GM21723 (cell line): ENCODE measurements at regions not wholly inside any gene's neighbourhood (a gene's known extent, or its start where the extent isn't known, plus 50 kb on each side); places are given as distances from the start of the nearest gene placed in this dataset.

Source experiments
- ATAC-seq: cut with Tn5 transposase; IDR thresholded peaks from one replicate; pipeline ENCODE4 v1.9.1; 2021; ENCODE audit warnings: mild to moderate bottlenecking, moderate library complexity; ENCODE audit not compliant: unreplicated experiment

DNA sequence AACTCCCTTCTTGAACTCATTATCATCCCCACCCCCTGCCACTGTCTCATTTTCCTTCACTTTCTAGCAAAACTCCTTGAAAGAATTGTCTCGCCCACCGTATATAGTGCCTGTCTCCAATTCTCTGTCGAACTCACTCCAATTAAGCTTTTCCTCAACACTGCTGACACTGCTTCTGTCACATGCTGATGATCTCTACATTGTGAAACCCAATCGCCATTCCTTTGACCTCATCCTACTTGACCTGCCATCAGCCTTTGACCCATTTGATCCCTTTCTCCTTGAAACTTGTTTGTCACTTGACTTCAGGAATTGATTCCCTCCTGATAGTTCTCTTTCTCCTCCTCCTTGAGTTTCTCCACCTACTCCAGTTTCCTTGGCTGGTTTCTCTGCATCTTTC, 54.8 kb downstream of the CCDC71L start:
- ATAC-seq = no peak

DNA sequence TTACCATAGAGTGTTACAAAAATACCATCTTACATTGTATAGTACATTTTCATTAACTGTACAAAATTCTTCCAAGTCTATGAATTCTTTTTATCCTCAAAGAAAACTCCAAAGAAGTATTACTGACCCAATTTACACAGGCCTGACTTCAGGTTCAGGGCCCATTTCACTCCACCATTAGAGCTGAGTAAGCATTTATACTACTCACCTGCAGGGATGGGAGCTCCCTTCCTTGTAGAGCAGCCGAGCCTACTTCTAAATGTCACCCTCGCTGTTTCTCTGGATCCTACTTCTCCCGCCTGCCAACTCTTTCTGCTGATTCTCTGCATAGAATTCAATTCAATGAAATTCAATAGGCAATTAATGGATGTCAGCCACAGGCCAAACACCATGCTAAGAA, 56.0 kb downstream of the CCDC71L start:
- no peak for ATAC-seq

DNA sequence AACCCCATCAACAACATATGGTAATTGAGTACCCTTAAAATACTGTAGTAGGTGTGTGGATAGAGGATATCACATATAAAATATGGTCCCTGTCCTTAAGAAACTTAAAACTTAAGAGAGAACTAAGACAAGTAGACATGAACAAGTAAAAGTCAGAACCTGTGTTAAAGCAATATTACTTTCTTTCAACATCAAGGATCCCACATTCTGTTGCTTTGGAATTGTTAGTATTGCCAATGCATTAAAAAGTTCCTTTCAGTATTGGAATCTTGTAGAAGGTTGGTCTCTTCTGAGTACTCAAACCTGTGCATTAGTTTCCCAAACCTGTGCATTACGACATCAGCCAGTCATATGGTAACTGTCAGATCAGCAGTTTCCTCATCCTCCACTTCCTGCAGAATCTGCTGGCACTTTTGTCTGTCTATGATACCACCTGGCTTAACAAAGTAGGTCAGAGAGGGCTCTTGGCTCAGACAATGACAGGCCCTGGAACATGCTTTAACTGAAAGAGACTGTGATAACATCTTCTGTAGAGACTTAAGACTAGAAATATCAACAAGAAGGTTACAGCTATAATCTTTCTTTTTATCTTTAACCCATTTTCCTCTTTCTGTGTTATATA, 56.5 kb downstream of the CCDC71L start:
- ATAC-seq = no peak

DNA sequence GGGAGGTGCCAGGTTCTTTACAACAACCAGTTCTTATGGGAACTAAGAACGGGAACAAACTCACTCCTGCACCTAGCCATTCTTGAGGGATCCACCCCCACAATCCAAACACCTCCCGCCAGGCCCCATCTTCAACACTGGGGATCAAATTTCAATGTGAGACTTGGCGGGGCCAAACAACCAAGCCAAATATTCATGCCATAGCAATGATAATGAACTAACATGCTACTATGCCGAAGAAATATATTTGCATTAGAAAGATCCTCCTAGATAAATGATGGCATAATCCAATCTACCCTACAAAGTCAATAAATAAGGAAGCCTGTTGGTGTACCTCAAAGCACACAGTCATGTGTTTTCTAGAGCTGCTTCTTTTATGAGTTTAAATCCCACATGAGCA, 57.6 kb downstream of the CCDC71L start:
- no peak for ATAC-seq

DNA sequence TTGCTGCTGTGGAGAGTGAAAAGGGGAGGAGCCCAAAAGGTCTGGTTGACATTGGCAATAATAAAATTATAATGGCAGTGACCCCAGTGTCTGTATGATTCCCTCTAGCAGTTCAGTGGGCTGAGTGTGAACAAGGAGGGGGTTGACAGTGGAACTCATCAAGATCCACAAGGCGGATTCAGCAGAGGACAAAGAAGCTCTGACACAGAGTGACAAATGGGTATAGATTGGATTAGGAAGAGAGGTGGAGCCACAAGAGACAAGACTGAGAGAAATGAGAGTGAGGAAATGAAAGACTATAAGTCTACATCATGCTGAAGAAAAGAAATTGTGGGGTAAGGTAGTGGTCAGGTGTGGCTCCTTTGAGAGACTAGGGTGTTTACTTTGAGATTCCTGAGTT, 58.9 kb downstream of the CCDC71L start:
- no peak for ATAC-seq

DNA sequence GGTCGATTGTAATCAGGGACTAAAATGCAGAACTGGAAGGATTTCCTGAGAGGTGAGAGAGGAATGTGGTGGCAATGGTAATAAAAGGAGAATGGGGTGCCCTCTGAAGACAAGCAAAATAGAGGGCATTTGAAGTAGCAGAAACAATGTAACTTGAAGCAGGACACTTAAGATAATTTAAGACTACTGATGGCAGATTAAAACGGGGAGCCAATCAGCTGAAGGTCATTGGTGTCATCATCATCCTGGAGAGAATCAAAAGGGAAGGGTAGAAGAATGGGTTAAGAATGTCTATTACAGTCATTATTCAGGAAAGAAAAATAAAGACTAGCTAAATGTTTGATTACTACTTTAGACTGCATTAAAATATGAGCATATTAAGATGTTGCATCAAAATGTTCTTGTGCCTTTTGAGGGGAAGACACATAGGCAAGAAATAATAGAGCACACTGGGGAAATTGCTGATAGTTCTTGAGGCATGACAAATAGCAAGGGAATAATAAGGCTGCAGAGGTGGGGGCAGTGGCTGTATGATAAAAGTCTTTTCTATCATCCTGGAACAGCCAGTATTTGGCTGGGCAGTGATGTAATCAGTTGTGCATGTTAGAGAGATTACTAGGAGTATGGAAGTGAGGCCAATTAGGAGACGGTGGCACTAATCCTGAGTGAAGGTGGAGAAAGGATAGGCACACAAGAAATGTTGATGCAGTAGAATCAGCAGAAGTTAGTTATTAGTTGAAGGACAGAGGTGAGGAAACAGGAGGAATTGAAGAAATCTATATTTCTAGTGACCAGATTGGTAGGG, 60.2 kb downstream of the CCDC71L start:
- no peak for ATAC-seq

DNA sequence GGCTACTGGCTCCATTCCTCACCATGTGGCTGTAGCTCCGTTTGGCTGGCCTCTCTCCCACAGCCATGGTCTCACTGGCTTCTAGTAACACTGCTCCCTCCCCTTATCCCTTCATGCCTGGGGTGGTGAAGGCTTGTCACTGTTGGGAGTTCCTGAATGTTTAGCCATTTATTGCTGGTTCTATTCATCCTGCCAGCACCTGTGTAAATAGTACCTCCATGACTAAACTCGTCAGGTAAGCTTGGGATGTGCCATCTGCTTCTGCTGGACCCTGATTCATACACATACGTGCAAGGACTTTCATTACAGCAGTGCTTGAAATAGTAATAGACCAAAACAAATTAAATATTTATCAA, 61.6 kb downstream of the CCDC71L start:
- no peak for ATAC-seq

DNA sequence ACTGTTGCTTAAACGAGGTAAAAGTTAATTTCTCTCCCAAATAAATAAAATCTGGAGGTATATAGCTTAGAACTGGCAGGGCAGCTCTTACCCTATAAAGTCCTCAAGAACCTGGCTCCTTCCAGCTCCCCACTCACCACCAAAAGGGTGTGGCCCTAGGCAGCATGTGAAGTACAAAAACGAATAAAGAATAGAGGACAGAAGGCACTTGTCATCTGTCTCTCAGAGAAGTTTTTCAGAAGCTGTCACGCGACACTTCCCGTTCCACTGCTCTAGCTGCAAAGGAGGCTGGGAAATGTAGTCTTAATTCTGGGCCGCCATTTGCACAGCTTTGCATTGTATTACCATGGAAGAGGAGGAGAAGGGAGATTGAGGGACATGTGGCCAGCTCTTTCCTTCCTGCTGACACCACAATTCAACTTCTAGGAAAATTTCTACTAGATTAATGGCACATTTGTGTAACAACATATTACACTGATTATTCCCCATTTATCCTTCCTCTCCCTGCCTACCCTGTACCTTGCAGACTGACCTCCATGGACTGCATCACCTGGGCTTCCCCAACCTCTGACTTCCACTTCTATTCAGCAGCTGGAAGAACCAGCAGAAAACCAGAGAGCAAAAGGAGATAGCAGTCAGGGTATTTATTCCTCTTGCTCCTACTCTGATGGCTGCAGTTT, 62.2 kb downstream of the CCDC71L start:
- ATAC-seq = peak; percentile 99

DNA sequence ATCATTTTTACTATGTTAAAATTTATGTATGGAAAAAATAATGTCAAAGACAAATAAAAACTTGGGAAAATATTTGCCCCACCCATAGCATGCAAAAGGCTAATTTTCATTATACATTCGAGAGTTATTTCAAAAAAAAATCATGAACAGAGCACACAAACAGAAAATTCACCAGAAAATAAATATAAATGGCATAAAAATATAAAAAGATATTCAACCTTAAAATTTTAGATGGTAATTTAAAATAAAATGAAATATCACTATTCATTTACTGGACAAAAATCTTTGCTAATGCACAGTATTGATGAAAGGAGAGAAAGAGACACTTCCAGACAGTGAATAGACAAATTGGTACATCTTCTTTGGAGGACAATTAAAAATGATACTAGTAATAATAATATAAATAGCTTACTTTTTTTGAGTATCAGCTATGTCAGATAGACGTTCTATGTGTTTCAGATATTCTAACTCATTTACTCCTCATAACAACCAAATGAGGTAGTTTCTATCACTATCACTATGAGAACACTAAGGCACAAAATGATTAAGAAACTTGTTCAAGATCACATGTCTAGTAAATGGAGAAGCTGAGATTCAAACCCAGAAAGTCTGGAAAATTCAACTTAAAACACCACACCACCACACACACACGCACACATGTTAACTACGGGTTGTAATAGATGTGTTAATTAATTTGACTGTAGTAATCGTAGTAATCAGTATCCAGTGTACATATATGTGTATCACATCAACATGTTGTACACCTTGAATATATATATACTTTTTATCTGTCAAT, 63.0 kb downstream of the CCDC71L start:
- ATAC-seq = peak; percentile 20

DNA sequence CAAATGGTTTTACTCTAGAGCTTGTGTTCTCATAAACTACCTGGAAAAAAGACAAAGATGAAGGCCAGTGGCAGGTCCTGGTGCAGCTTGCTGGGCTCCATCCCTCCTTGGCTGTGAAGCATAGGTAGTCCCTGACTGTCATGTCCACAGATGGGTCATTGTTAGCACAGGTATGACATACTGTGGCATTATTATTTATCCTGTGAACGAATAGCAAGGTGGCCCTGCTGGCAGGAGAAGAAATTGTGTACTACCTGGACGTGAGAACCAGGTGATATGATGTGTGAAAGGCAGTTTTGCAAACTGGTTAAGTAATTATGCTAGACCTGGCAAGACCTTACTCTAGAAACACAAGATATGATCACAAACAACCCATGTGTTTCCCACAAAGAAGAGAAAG, 63.9 kb downstream of the CCDC71L start:
- no peak for ATAC-seq

DNA sequence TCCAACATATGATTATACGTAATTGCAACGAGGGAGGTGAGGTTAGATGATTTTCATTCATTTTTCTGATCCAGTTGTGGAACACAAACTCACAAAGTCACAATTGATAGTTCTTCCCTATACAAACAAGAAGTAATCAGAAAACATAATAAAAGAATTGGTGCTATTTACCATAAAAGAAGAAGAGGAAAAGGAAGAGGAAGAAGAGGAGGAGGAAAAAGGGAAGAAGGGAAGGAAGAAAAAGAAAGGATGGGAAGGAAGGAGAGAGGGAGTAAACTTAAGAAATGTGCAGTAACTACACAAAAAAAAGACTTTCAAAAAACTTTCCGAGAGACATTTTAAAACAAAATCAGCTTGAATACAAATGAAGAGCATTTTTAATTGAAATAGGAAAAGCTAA, 65.0 kb downstream of the CCDC71L start:
- no peak for ATAC-seq

DNA sequence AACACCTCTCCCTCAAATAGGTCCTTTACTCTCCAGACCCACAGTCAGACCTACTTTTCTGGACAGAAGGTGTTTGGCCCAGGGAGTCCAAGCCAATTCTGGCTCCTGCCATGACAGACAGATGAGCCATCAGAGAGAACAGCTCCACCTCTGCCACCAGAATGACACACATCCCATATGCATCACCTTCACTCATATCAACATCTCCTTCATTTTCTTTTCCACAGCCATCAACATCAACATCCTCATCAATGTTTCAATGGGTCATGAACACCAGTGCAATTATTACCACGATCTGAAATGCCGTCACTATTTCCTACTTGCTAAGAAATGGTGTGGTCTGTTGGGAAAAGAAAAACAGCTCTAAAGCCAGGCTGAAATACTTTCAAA, 67.9 kb downstream of the CCDC71L start:
- no peak for ATAC-seq

DNA sequence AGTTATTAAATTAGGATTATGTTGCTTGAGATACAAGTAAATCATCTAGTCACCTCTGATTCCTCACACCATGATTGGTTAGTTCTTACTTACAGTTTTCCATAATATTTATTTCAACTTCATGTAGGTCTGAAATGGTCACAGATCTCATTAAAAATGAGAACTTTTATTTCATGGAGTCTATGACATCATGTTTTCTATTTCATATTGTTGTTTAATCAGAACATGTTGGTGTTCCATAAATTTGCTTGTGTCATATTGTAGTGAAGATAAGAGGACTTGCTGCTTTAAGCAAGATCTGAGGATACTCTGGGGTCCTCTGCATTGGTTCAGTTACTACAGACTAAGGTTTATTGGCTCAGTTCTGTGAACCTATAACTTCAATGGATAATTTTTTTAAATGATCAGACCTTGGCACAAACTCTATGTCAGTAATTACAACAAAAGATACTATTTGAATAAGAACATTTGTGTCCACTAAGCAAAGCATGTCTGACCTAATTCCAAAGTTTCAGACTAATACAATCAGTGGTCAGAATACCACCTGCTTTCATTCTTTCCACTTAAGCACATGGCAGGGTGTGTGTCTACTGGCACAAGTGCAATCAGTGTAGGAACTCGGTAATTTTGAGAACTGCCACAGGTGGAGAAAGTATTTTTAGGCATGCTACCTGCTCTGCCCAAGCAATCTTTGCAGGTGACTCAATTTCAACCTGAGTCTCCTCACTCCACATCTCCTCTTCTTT, 68.5 kb downstream of the CCDC71L start:
- no peak for ATAC-seq

DNA sequence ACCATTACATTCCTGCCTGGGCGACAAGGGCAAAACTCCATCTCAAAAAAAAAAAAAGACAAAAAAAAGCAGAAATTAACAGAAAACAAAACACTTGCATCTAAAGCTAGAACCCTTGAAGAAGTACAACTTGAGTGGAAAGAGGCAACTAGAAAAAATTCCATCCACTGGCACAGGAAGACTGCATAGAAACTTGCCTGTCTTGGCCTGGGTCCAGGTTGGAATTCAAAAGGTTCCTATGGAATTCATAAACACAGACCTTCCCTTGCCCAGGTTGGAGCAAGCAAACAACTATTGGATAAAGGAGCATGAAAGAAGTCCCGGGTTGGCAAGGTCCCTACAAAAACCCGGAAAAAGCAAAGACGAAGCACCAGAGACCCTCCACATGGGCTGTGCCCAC, 69.8 kb downstream of the CCDC71L start:
- no peak for ATAC-seq

DNA sequence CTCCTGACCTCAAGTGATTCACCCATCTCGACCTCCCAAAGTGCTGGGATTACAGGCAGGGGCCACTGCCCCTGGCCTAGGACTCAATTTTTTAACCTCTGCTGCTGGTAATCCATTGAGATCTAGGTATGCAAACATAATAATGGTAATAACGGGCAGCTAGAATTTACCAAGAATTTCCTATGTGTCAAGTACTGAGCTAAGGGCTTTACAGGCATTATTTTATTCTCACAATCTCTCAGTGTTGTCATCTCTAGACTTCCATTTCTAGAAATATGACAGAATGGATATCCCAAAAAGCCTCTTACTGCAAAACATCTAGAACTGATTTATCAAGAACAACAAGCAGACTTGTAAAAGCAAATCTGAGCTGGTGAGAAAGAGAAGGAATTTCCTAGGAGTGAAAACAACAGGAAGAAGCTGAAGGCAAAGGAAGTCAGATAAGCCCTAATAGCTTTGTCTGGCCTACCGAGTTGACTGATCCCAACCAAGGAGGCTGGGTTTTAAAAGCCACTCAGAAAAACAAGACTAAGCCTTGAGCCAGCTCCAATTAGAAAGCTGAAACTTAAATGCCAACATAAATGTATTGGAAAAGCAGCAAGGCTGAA, 70.6 kb downstream of the CCDC71L start:
- ATAC-seq = no peak

DNA sequence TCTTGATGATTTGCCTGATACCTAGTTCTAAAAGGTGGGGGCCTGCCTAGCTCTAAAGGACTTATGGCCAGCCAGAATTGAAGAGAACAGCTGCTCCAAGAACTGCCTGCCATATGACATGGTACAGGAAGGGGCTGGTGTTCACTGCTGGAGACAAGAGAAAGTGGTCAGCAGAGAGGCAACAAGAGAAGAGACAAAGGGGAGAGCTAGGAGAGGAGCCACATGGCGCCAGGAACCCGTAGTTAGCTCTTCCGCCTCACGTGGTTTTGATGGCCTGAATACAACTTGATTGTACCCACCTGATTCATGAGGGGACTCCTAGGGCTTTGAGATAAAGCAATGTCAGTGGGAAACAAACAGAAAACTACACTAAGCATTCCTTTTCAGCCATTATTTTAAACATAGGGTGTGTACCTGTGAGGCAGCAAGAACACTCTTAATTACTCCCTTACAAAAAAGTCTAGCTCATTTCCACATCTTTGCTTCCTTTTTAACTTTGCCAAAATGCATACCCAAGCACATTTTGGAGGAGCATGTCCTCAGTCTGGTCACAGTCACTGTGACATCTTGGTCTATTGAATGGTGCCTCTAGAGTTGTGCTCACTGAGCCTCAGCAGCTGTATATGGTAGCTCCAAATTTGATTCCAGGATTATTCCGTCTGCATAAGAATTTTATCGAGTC, 71.6 kb downstream of the CCDC71L start:
- ATAC-seq = no peak

DNA sequence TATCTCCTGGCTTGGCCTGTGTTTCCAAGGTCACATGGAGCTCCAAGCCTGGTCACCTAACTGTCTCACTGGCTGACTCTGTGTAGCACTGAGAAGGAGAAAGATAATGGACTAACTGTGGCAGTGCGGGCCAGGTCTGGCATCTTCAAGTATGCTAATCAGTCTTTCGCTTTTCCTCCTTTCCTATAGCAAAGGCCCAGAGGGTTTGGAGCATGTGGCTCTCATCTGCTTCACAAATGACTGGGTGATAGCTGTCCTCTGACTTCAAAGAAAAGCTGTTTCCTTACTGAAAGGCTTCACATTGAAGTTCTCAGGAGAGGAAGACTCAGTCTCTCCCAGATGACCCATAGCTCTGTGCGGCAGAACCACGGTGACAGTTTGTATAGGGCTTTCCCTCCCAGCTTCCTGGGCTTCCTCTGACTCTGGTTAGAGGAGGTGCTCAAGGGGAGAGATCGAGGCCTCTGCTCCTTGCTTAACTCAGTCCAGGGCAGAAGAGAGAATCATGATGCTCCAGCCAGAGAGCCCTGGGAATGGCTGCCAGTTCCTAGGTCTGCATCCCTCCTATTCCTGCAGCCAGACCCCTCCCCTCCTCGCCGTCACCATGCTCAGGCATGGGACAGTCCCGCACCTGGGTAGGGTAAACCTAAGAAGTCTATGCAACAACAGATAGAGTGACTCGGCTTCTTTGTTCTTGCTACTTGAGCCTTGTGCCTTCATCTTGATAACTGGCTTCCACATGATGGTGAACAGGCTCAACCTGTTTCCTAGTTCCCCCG, 72.3 kb downstream of the CCDC71L start:
- no peak for ATAC-seq

DNA sequence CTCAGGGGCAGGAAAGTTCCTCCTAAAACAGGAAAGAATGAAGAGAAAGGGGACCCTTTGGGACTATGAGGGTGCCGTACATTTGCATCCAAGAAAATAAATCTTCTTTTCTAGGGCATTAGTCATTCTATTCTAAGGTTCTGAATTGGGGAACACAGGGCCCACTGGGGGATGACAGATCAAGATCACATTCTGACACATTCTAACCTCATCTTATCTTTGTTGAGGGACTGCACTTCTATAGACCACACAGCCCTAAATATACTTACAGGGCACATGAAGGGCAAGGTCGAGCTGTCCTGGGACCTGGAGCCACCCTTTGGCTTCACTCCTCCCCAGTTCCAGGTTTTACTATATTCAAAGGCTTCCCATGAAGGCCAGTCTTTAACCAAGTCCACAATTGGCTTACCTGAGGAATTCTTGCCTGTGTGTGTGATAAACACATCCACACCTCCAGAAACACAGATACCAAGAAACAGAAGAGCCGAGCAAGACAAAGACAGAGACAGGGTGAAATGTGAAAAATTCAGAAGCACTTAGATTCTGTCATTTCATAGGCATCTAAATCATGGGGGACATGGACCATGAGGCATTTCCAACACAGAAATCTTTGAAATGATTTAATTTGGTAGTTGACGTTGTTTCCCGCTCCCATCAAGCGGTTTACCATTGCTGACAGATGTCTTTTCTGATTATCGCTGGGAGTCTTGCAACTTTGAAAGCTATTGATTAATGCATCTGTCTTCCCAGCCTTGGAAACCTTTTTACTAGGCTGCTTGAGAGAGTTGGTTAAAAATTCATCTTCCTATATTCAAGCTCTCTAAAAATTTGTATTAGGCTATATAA, 75.8 kb downstream of the CCDC71L start:
- ATAC-seq = no peak
